Smooth muscle cell (in vitro differentiated cells): ENCODE measurements at regions not wholly inside any gene's neighbourhood (a gene's known extent, or its start where the extent isn't known, plus 50 kb on each side); places are given as distances from the start of the nearest gene placed in this dataset.

Experiments
- DNase-seq: peaks from one replicate; lab custom pipeline; 2025; ENCODE audit not compliant: unreplicated experiment; lab: John Stamatoyannopoulos, UW
- H2AFZ ChIP-seq: fragments of 200-600 bp; sonication (generic); 2 replicates; pipeline ENCODE4 v1.6.0; 2016; ENCODE audit warnings: antibody characterized with exemption, low read depth, mild to moderate bottlenecking
- H3F3A ChIP-seq: fragments of 200-600 bp; sonication (generic); 2 replicates; pipeline ENCODE4 v1.6.0; 2017; ENCODE audit warnings: antibody characterized with exemption, low read depth
- H3K27ac ChIP-seq: fragments of 200-600 bp; sonication (generic); 2 replicates; pipeline ENCODE4 v1.5.1; 2016; ENCODE audit warnings: low read depth, mild to moderate bottlenecking
- H3K27me3 ChIP-seq: fragments of 200-600 bp; sonication (generic); 2 replicates; pipeline ENCODE4 v1.6.1; 2016; ENCODE audit warnings: low read depth, mild to moderate bottlenecking
- H3K36me3 ChIP-seq: fragments of 200-600 bp; sonication (generic); 2 replicates; pipeline ENCODE4 v1.5.1; 2016; ENCODE audit warnings: low read depth
- H3K4me1 ChIP-seq: fragments of 200-600 bp; sonication (generic); 2 replicates; pipeline ENCODE4 v1.5.1; 2016; ENCODE audit warnings: low read depth
- H3K4me2 ChIP-seq: fragments of 200-600 bp; sonication (generic); 2 replicates; pipeline ENCODE4 v1.6.0; 2016; ENCODE audit warnings: mild to moderate bottlenecking
- H3K4me3 ChIP-seq: fragments of 200-600 bp; sonication (generic); 2 replicates; pipeline ENCODE4 v1.5.1; 2016; ENCODE audit warnings: mild to moderate bottlenecking
- H3K79me2 ChIP-seq: fragments of 200-600 bp; sonication (generic); 2 replicates; pipeline ENCODE4 v1.6.0; 2016; ENCODE audit warnings: low read depth, mild to moderate bottlenecking
- H3K9ac ChIP-seq: fragments of 200-600 bp; sonication (generic); 2 replicates; pipeline ENCODE4 v1.6.0; 2016; ENCODE audit warnings: low read depth
- H3K9me3 ChIP-seq: fragments of 200-600 bp; sonication (generic); replicated peaks from 2 replicates; pipeline ENCODE4 v1.5.1; 2016; ENCODE audit warnings: low read depth
- H4K20me1 ChIP-seq: fragments of 200-600 bp; sonication (generic); 2 replicates; pipeline ENCODE4 v1.6.0; 2016; ENCODE audit warnings: low read depth
- WGBS: methylation state at CpG from one replicate; pipeline ENCODE4 v1.1.7; 2016; ENCODE audit warnings: low lambda C conversion rate; 5-methylcytosine and 5-hydroxymethylcytosine counted together
- TF ChIP-seq, protein P1 (sequence below): fragments of 200-600 bp; sonication (generic); IDR thresholded peaks from 2 replicates; pipeline ENCODE4 v1.5.1; 2017; ENCODE audit warnings: borderline replicate concordance, mild to moderate bottlenecking, antibody characterized with exemption; ENCODE audit not compliant: insufficient read depth, poor library complexity, severe bottlenecking

DNA sequence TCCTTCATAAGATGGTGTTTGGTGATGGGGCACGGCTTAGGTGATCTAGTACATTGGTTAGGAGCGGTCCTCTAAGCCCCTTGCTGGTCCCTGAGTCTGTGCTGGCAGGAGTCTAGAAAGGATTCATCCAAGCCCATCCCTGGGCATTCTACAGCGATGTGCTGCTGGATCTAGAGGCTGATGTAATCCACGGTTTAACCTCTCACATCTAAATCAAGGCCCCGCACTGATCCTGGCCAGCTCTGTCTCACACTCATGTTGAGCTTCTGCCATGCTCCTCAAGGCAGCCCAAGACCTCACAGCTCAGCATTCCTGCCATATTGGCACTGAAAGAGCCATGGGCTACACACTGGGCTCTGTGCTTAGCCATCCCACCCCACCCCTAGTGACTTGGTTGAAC is 664.8 kb downstream of the STK39 start:
- H3K79me2 ChIP-seq = no peaks in the 10 kb centered on the region
- H3K4me1 ChIP-seq = peaks cover 7% of the 10 kb centered on the region
- no peak overlapping the region for H2AFZ ChIP-seq
- H3K36me3 ChIP-seq = no peaks in the 10 kb centered on the region
- H3K9ac ChIP-seq = no peak overlapping the region
- DNase-seq = no peak
- H3F3A ChIP-seq = no peaks in the 10 kb centered on the region
- TF ChIP-seq, protein P1, sequence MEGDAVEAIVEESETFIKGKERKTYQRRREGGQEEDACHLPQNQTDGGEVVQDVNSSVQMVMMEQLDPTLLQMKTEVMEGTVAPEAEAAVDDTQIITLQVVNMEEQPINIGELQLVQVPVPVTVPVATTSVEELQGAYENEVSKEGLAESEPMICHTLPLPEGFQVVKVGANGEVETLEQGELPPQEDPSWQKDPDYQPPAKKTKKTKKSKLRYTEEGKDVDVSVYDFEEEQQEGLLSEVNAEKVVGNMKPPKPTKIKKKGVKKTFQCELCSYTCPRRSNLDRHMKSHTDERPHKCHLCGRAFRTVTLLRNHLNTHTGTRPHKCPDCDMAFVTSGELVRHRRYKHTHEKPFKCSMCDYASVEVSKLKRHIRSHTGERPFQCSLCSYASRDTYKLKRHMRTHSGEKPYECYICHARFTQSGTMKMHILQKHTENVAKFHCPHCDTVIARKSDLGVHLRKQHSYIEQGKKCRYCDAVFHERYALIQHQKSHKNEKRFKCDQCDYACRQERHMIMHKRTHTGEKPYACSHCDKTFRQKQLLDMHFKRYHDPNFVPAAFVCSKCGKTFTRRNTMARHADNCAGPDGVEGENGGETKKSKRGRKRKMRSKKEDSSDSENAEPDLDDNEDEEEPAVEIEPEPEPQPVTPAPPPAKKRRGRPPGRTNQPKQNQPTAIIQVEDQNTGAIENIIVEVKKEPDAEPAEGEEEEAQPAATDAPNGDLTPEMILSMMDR = no peak
- H4K20me1 ChIP-seq = no peaks in the 10 kb centered on the region
- no peaks in the 10 kb centered on the region for H3K27me3 ChIP-seq
- 79% methylated on average over 5 of the region's 5 CpGs for WGBS
- H3K9me3 ChIP-seq = no peaks in the 10 kb centered on the region
- peak overlapping the region; percentile 56 for H3K27ac ChIP-seq
- no peak overlapping the region for H3K4me3 ChIP-seq
- H3K4me2 ChIP-seq = peak overlapping the region; percentile 77

DNA sequence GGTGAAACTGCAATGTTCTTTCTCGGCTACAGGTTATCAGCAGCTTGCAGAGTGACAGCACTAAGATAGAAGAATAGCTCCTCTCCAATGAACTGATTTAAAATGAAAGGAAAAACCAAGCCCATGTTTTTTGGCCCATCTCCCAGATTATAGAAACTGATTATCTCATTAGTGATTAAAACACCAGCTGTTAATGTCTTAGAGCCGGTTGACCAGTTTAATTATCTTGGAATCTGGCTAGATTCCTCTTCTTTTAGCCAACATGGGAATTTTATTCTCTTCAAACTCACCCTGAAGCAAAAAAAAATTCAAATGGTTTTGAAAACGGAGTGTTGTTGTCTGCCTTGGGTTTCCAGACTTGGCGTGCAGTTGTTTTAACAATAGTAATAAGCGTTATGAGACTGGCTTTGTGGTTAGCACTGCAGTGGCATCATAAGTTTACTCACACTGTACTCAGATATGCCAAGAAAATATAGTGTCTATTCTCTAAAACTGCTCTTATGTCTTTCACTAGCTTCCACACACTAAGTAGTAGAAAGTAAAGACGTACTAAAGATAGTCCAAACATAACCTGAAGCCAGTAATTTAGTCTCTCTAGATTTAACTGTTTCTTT is 665.3 kb downstream of the STK39 start:
- H3K4me3 ChIP-seq = no peak overlapping the region
- 37% methylated on average over 6 of the region's 6 CpGs for WGBS

DNA sequence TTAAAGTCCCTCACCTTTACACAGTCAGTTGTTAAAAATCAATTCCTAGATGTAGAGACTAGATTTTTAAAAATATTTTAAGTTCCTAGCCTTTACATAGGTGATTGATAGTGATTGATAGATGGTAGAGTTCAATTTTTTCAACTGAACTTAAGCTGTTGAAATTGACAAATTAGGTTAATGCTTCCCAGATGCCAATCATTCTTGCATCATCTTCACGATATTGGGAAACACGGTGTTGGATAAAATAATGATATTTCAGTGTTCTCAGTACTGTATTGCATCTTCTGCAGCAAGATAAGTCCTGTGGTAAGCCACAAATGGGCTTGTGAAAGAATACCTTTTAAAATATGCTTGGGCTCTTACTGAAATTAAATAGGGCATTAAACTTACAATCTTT is 667.6 kb downstream of the STK39 start:
- WGBS = 74% methylated on average over 2 of the region's 2 CpGs

More for the DNA sequence above, 665.3 kb downstream of the STK39 start:
- no peaks in the 10 kb centered on the region for H3K27me3 ChIP-seq
- no peaks in the 10 kb centered on the region for H3K36me3 ChIP-seq
- peaks cover 7% of the 10 kb centered on the region for H3K4me1 ChIP-seq
- no peaks in the 10 kb centered on the region for H4K20me1 ChIP-seq
- peak overlapping the region; percentile 56 for H3K27ac ChIP-seq
- no peak overlapping the region for H3K9ac ChIP-seq
- no peak for DNase-seq
- H3K79me2 ChIP-seq = no peaks in the 10 kb centered on the region
- H3K9me3 ChIP-seq = no peaks in the 10 kb centered on the region
- H2AFZ ChIP-seq = peak overlapping the region; percentile 79
- peak overlapping the region; percentile 77 for H3K4me2 ChIP-seq
- TF ChIP-seq, protein P1 = no peak
- H3F3A ChIP-seq = no peaks in the 10 kb centered on the region

More for the DNA sequence above, 667.6 kb downstream of the STK39 start:
- H3K27me3 ChIP-seq = no peaks in the 10 kb centered on the region
- TF ChIP-seq, protein P1 = no peak
- no peaks in the 10 kb centered on the region for H3K9me3 ChIP-seq
- H3K4me2 ChIP-seq = no peak overlapping the region
- no peaks in the 10 kb centered on the region for H3K36me3 ChIP-seq
- H3F3A ChIP-seq = no peaks in the 10 kb centered on the region
- H3K4me3 ChIP-seq = no peak overlapping the region
- H3K9ac ChIP-seq = no peak overlapping the region
- no peak overlapping the region for H3K27ac ChIP-seq
- H2AFZ ChIP-seq = no peak overlapping the region
- H3K79me2 ChIP-seq = no peaks in the 10 kb centered on the region
- H4K20me1 ChIP-seq = no peaks in the 10 kb centered on the region
- peaks cover 7% of the 10 kb centered on the region for H3K4me1 ChIP-seq
- DNase-seq = no peak
